ENCODE measurements at regions not wholly inside any gene's neighbourhood (a gene's known extent, or its start where the extent isn't known, plus 50 kb on each side); places are given as distances from the start of the nearest gene placed in this dataset.
"Not testable (repeated sequence)": the region's sequence is repeated elsewhere in the genome, so short reads cannot be mapped to it uniquely, and the experiment has no call there.

GRCh38 chr4:116665716-116666115 is 419.7 kb downstream of the TRAM1L1 start:
- DNase-seq (ENCODE audit: low spot score): no peak

GRCh38 chr4:116664198-116664597 is 421.2 kb downstream of the TRAM1L1 start:
- DNase-seq (ENCODE audit: low spot score): no peak

- DNase-seq (ENCODE audit: low spot score): no peak
Measured at GRCh38 chr4:116639070-116639577, 446.3 kb downstream of the TRAM1L1 start.

- no peak for DNase-seq (ENCODE audit: low spot score)
Measured at GRCh38 chr4:116638592-116638991, 446.8 kb downstream of the TRAM1L1 start.

- DNase-seq (ENCODE audit: low spot score): no peak
Measured at GRCh38 chr4:116636917-116637316, 448.5 kb downstream of the TRAM1L1 start.

- no peak for DNase-seq (ENCODE audit: low spot score)
Measured at GRCh38 chr4:116632269-116632668, 453.1 kb downstream of the TRAM1L1 start.

GRCh38 chr4:116628598-116628997 is 456.8 kb downstream of the TRAM1L1 start:
- DNase-seq (ENCODE audit: low spot score): no peak

GRCh38 chr4:116627545-116627944 is 457.8 kb downstream of the TRAM1L1 start:
- no peak for DNase-seq (ENCODE audit: low spot score)

GRCh38 chr4:116619508-116619907 is 465.9 kb downstream of the TRAM1L1 start:
- not testable (repeated sequence) for DNase-seq (ENCODE audit: low spot score)

- no peak for DNase-seq (ENCODE audit: low spot score)
Measured at GRCh38 chr4:116618638-116619037, 466.7 kb downstream of the TRAM1L1 start.

GRCh38 chr4:116603096-116603495 is 482.3 kb downstream of the TRAM1L1 start:
- DNase-seq (ENCODE audit: low spot score): no peak

GRCh38 chr4:116599859-116600258 is 485.5 kb downstream of the TRAM1L1 start:
- DNase-seq (ENCODE audit: low spot score): no peak

- no peak for DNase-seq (ENCODE audit: low spot score)
Measured at GRCh38 chr4:116598980-116599789, 486.2 kb downstream of the TRAM1L1 start.

GRCh38 chr4:116598155-116598979 is 487.0 kb downstream of the TRAM1L1 start:
- DNase-seq (ENCODE audit: low spot score): no peak

GRCh38 chr4:116590648-116591047 is 494.7 kb downstream of the TRAM1L1 start:
- DNase-seq (ENCODE audit: low spot score): no peak

- DNase-seq (ENCODE audit: low spot score): no peak
Measured at GRCh38 chr4:116588783-116589182, 496.6 kb downstream of the TRAM1L1 start.

- DNase-seq (ENCODE audit: low spot score): no peak
Measured at GRCh38 chr4:116585246-116585645, 500.1 kb downstream of the TRAM1L1 start.

- no peak for DNase-seq (ENCODE audit: low spot score)
Measured at GRCh38 chr4:116577321-116577720, 508.1 kb downstream of the TRAM1L1 start.

- DNase-seq (ENCODE audit: low spot score): no peak
Measured at GRCh38 chr4:116573540-116573939, 511.8 kb downstream of the TRAM1L1 start.

GRCh38 chr4:116561768-116562167 is 523.6 kb downstream of the TRAM1L1 start:
- DNase-seq (ENCODE audit: low spot score): no peak

- no peak for DNase-seq (ENCODE audit: low spot score)
Measured at GRCh38 chr4:116551806-116552205, 533.6 kb downstream of the TRAM1L1 start.

- no peak for DNase-seq (ENCODE audit: low spot score)
Measured at GRCh38 chr4:116547632-116548031, 537.7 kb downstream of the TRAM1L1 start.

GRCh38 chr4:116546759-116547158 is 538.6 kb downstream of the TRAM1L1 start:
- DNase-seq (ENCODE audit: low spot score): no peak

All from putamen (tissue), 1 donor.